HG02759 (cell line): ENCODE measurements at regions not wholly inside any gene's neighbourhood (a gene's known extent, or its start where the extent isn't known, plus 50 kb on each side); places are given as distances from the start of the nearest gene placed in this dataset.
"Not testable (repeated sequence)": the region's sequence is repeated elsewhere in the genome, so short reads cannot be mapped to it uniquely, and the experiment has no call there.

Source experiments
- ATAC-seq: cut with Tn5 transposase; IDR thresholded peaks from one replicate; pipeline ENCODE4 v1.9.1; 2021; ENCODE audit warnings: mild to moderate bottlenecking, moderate library complexity; ENCODE audit not compliant: unreplicated experiment

GRCh38 chr2:190742431-190742830, 93.5 kb downstream of the NAB1 start:
- no peak for ATAC-seq

- ATAC-seq: no peak
These were observed 95.2 kb downstream of the NAB1 start for GRCh38 chr2:190744041-190744440.

GRCh38 chr2:190746971-190747761, 98.3 kb downstream of the NAB1 start:
- ATAC-seq: no peak

GRCh38 chr2:190748966-190749365, 100.1 kb downstream of the NAB1 start:
- no peak for ATAC-seq

- no peak for ATAC-seq
These were observed 107.0 kb downstream of the NAB1 start for GRCh38 chr2:190755772-190756415.

GRCh38 chr2:190759749-190760213, 110.9 kb downstream of the NAB1 start:
- no peak for ATAC-seq

- not testable (repeated sequence) for ATAC-seq
These were observed 111.7 kb downstream of the NAB1 start for GRCh38 chr2:190760353-190761150.

- ATAC-seq: not testable (repeated sequence)
These were observed 112.3 kb downstream of the NAB1 start for GRCh38 chr2:190761216-190761615.

GRCh38 chr2:190762566-190762965, 113.7 kb downstream of the NAB1 start:
- no peak for ATAC-seq

GRCh38 chr2:190763100-190763499, 114.2 kb downstream of the NAB1 start:
- no peak for ATAC-seq

- ATAC-seq: peak; percentile 64
These were observed 115.1 kb downstream of the NAB1 start for GRCh38 chr2:190763901-190764514.

GRCh38 chr2:190765386-190766173, 115.0 kb upstream of the GLS start:
- ATAC-seq: no peak

GRCh38 chr2:190766174-190766572, 114.4 kb upstream of the GLS start:
- ATAC-seq: no peak

GRCh38 chr2:190766595-190766994, 114.0 kb upstream of the GLS start:
- ATAC-seq: no peak

GRCh38 chr2:190767821-190768220, 112.8 kb upstream of the GLS start:
- ATAC-seq: no peak

GRCh38 chr2:190769258-190769657, 111.4 kb upstream of the GLS start:
- no peak for ATAC-seq

- ATAC-seq: no peak
These were observed 108.9 kb upstream of the GLS start for GRCh38 chr2:190771726-190772125.

GRCh38 chr2:190780594-190780993, 100.0 kb upstream of the GLS start:
- no peak for ATAC-seq

- ATAC-seq: no peak
These were observed 98.9 kb upstream of the GLS start for GRCh38 chr2:190781604-190782198.

- no peak for ATAC-seq
These were observed 98.4 kb upstream of the GLS start for GRCh38 chr2:190782264-190782663.
